ENCODE measurements at regions not wholly inside any gene's neighbourhood (a gene's known extent, or its start where the extent isn't known, plus 50 kb on each side); places are given as distances from the start of the nearest gene placed in this dataset.

DNA sequence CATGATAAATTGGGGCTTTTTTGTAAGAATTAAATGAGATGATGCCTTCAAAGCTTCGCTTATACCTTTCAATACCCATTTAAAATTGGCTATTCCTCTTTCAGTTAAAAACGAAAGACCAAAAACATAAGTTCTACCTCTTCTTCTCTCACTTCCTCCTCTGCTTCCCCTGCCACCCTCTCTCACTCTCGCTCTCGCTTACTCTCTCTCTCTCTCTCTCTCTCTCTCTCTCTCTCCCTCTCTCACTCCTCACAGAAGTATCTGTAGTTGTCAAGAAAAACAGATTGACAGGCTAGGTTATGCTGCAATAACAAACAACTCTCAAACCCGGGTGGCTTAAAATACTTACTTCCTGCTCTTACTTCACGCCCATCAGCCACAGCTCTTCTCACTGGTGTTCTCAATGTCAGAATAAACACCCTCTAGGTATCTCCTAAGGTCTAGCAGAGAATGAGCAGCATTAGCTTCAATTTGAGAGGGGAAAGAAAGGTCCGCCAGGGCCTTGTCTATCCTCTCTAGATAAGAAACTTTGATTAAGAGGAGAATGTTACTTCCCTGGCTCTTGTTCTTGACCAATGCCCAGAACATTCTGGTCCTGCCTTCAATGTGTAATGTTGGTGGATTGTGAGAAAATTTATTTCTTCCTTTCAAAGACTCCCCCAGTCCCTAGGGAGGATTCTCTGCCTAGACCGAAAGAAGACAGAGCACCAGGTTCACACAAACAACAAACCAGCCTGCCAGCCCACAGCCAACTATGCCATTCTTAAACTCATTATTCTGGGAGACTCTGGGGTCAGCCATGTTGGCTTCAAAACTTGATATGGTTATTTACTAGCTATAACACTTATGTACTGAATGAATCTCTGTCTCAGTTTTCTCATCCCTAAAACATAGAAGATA lies 1028.7 kb downstream of the XPNPEP1 start (continued):
- TF ChIP-seq, protein P1, sequence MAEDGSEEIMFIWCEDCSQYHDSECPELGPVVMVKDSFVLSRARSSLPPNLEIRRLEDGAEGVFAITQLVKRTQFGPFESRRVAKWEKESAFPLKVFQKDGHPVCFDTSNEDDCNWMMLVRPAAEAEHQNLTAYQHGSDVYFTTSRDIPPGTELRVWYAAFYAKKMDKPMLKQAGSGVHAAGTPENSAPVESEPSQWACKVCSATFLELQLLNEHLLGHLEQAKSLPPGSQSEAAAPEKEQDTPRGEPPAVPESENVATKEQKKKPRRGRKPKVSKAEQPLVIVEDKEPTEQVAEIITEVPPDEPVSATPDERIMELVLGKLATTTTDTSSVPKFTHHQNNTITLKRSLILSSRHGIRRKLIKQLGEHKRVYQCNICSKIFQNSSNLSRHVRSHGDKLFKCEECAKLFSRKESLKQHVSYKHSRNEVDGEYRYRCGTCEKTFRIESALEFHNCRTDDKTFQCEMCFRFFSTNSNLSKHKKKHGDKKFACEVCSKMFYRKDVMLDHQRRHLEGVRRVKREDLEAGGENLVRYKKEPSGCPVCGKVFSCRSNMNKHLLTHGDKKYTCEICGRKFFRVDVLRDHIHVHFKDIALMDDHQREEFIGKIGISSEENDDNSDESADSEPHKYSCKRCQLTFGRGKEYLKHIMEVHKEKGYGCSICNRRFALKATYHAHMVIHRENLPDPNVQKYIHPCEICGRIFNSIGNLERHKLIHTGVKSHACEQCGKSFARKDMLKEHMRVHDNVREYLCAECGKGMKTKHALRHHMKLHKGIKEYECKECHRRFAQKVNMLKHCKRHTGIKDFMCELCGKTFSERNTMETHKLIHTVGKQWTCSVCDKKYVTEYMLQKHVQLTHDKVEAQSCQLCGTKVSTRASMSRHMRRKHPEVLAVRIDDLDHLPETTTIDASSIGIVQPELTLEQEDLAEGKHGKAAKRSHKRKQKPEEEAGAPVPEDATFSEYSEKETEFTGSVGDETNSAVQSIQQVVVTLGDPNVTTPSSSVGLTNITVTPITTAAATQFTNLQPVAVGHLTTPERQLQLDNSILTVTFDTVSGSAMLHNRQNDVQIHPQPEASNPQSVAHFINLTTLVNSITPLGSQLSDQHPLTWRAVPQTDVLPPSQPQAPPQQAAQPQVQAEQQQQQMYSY (CRISPR knock-in tag; IDR thresholded peaks at IDR 0.05) = no peak
- TF ChIP-seq, protein P2, sequence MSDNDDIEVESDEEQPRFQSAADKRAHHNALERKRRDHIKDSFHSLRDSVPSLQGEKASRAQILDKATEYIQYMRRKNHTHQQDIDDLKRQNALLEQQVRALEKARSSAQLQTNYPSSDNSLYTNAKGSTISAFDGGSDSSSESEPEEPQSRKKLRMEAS (CRISPR knock-in tag; IDR thresholded peaks at IDR 0.05) = no peak

DNA sequence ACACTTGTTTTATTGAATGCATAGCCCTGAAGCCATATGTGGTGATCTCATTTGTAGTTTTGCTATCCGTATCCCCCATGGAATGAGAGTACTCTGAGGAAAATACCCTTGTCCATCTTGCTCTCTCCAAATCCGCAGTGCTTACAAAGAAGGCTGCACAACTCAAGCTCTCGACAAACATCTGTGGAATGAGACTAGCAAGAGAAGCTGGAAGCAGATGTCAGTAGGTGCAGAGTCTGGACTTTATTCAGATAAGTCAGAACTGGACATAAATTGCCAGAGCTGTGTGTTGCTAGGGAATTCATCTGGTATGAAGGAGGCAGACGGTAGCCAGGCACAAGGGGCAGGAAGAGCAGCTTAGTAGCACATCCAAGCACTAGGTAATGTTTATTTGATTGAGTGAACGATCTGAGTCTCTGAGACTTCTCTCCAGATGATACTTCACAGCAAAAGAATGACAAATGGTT lies 1046.2 kb downstream of the XPNPEP1 start:
- Mint-ChIP-seq H3K27ac (no peak overlapping the region), H3K4me1 (no peaks in the 10 kb centered on the region), H3K9me3 (no peaks in the 10 kb centered on the region), H3K4me3 (no peak overlapping the region), H3K36me3 (no peaks in the 10 kb centered on the region), H3K27me3 (ENCODE audit: low read depth) (no peaks in the 10 kb centered on the region)
- no peak for DNase-seq (ENCODE audit: low spot score)
- TF ChIP-seq NR2C2 (CRISPR knock-in tag; IDR thresholded peaks at IDR 0.05) = no peak
- TF ChIP-seq, protein P3, sequence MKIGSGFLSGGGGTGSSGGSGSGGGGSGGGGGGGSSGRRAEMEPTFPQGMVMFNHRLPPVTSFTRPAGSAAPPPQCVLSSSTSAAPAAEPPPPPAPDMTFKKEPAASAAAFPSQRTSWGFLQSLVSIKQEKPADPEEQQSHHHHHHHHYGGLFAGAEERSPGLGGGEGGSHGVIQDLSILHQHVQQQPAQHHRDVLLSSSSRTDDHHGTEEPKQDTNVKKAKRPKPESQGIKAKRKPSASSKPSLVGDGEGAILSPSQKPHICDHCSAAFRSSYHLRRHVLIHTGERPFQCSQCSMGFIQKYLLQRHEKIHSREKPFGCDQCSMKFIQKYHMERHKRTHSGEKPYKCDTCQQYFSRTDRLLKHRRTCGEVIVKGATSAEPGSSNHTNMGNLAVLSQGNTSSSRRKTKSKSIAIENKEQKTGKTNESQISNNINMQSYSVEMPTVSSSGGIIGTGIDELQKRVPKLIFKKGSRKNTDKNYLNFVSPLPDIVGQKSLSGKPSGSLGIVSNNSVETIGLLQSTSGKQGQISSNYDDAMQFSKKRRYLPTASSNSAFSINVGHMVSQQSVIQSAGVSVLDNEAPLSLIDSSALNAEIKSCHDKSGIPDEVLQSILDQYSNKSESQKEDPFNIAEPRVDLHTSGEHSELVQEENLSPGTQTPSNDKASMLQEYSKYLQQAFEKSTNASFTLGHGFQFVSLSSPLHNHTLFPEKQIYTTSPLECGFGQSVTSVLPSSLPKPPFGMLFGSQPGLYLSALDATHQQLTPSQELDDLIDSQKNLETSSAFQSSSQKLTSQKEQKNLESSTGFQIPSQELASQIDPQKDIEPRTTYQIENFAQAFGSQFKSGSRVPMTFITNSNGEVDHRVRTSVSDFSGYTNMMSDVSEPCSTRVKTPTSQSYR (CRISPR knock-in tag; IDR thresholded peaks at IDR 0.05) = no peak
- no peak for TF ChIP-seq NFATC4 (CRISPR knock-in tag; IDR thresholded peaks at IDR 0.05)
- no peak for TF ChIP-seq ZNF671 (CRISPR knock-in tag; IDR thresholded peaks at IDR 0.05)
- TF ChIP-seq HMGA2 (CRISPR knock-in tag; IDR thresholded peaks at IDR 0.05) = no peak
- TF ChIP-seq ZNF121 (CRISPR knock-in tag; IDR thresholded peaks at IDR 0.05) = no peak
- TF ChIP-seq ATF1 (CRISPR knock-in tag; IDR thresholded peaks at IDR 0.05) = no peak
- TF ChIP-seq ZNF232 (CRISPR knock-in tag; IDR thresholded peaks at IDR 0.05) = no peak
- TF ChIP-seq, protein P4, sequence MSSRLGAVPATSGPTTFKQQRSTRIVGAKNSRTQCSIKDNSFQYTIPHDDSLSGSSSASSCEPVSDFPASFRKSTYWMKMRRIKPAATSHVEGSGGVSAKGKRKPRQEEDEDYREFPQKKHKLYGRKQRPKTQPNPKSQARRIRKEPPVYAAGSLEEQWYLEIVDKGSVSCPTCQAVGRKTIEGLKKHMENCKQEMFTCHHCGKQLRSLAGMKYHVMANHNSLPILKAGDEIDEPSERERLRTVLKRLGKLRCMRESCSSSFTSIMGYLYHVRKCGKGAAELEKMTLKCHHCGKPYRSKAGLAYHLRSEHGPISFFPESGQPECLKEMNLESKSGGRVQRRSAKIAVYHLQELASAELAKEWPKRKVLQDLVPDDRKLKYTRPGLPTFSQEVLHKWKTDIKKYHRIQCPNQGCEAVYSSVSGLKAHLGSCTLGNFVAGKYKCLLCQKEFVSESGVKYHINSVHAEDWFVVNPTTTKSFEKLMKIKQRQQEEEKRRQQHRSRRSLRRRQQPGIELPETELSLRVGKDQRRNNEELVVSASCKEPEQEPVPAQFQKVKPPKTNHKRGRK (CRISPR knock-in tag; IDR thresholded peaks at IDR 0.05; ENCODE audit: borderline replicate concordance) = no peak
- TF ChIP-seq, protein P5, sequence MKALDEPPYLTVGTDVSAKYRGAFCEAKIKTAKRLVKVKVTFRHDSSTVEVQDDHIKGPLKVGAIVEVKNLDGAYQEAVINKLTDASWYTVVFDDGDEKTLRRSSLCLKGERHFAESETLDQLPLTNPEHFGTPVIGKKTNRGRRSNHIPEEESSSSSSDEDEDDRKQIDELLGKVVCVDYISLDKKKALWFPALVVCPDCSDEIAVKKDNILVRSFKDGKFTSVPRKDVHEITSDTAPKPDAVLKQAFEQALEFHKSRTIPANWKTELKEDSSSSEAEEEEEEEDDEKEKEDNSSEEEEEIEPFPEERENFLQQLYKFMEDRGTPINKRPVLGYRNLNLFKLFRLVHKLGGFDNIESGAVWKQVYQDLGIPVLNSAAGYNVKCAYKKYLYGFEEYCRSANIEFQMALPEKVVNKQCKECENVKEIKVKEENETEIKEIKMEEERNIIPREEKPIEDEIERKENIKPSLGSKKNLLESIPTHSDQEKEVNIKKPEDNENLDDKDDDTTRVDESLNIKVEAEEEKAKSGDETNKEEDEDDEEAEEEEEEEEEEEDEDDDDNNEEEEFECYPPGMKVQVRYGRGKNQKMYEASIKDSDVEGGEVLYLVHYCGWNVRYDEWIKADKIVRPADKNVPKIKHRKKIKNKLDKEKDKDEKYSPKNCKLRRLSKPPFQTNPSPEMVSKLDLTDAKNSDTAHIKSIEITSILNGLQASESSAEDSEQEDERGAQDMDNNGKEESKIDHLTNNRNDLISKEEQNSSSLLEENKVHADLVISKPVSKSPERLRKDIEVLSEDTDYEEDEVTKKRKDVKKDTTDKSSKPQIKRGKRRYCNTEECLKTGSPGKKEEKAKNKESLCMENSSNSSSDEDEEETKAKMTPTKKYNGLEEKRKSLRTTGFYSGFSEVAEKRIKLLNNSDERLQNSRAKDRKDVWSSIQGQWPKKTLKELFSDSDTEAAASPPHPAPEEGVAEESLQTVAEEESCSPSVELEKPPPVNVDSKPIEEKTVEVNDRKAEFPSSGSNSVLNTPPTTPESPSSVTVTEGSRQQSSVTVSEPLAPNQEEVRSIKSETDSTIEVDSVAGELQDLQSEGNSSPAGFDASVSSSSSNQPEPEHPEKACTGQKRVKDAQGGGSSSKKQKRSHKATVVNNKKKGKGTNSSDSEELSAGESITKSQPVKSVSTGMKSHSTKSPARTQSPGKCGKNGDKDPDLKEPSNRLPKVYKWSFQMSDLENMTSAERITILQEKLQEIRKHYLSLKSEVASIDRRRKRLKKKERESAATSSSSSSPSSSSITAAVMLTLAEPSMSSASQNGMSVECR (CRISPR knock-in tag; IDR thresholded peaks at IDR 0.05; ENCODE audit: borderline replicate concordance) = no peak
- no peak for TF ChIP-seq RELA (CRISPR knock-in tag; IDR thresholded peaks at IDR 0.05; ENCODE audit: borderline replicate concordance)
- TF ChIP-seq TCF7 (CRISPR knock-in tag; IDR thresholded peaks at IDR 0.05; ENCODE audit: low read depth) = no peak
- TF ChIP-seq FOXJ3 (CRISPR knock-in tag; IDR thresholded peaks at IDR 0.05; ENCODE audit: borderline replicate concordance) = no peak
- no peak for TF ChIP-seq CREM (CRISPR knock-in tag; IDR thresholded peaks at IDR 0.05)
- TF ChIP-seq TP53 (CRISPR knock-in tag; IDR thresholded peaks at IDR 0.05) = no peak
- TF ChIP-seq, protein P2 (CRISPR knock-in tag; IDR thresholded peaks at IDR 0.05) = no peak
- TF ChIP-seq, protein P6, sequence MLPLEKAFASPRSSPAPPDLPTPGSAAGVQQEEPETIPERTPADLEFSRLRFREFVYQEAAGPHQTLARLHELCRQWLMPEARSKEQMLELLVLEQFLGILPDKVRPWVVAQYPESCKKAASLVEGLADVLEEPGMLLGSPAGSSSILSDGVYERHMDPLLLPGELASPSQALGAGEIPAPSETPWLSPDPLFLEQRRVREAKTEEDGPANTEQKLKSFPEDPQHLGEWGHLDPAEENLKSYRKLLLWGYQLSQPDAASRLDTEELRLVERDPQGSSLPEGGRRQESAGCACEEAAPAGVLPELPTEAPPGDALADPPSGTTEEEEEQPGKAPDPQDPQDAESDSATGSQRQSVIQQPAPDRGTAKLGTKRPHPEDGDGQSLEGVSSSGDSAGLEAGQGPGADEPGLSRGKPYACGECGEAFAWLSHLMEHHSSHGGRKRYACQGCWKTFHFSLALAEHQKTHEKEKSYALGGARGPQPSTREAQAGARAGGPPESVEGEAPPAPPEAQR (CRISPR knock-in tag; IDR thresholded peaks at IDR 0.05) = no peak
- ChIA-PET POLR2A (no interaction called here), CTCF (no interaction called here)
- no peak for ATAC-seq

All from WTC11 (cell line).